HG03457 (cell line): ENCODE measurements at regions not wholly inside any gene's neighbourhood (a gene's known extent, or its start where the extent isn't known, plus 50 kb on each side); places are given as distances from the start of the nearest gene placed in this dataset.

Source experiments
- ATAC-seq: cut with Tn5 transposase; IDR thresholded peaks from one replicate; pipeline ENCODE4 v1.9.1; 2021; ENCODE audit warnings: moderate number of reproducible peaks; ENCODE audit not compliant: unreplicated experiment

GRCh38 chr18:67705748-67706147, 189.2 kb upstream of the DSEL start:
- no peak for ATAC-seq

GRCh38 chr18:67695684-67696083, 179.2 kb upstream of the DSEL start:
- no peak for ATAC-seq

- ATAC-seq, result no peak
These were observed 178.3 kb upstream of the DSEL start for GRCh38 chr18:67694787-67695186.

- no peak for ATAC-seq
These were observed 176.3 kb upstream of the DSEL start for GRCh38 chr18:67692811-67693210.

- ATAC-seq, result no peak
These were observed 166.0 kb upstream of the DSEL start for GRCh38 chr18:67682516-67682915.

GRCh38 chr18:67677489-67677888, 161.0 kb upstream of the DSEL start:
- no peak for ATAC-seq

- no peak for ATAC-seq
These were observed 156.2 kb upstream of the DSEL start for GRCh38 chr18:67672716-67673115.

- ATAC-seq, result no peak
These were observed 155.6 kb upstream of the DSEL start for GRCh38 chr18:67672155-67672554.

GRCh38 chr18:67670024-67670543, 153.6 kb upstream of the DSEL start:
- no peak for ATAC-seq

- ATAC-seq, result no peak
These were observed 148.7 kb upstream of the DSEL start for GRCh38 chr18:67665266-67665665.

GRCh38 chr18:67662996-67663395, 146.5 kb upstream of the DSEL start:
- no peak for ATAC-seq

GRCh38 chr18:67661555-67661954, 145.0 kb upstream of the DSEL start:
- ATAC-seq, result no peak

GRCh38 chr18:67654101-67654500, 137.6 kb upstream of the DSEL start:
- ATAC-seq, result no peak

GRCh38 chr18:67652288-67652687, 135.8 kb upstream of the DSEL start:
- ATAC-seq, result no peak

- no peak for ATAC-seq
These were observed 134.9 kb upstream of the DSEL start for GRCh38 chr18:67651438-67651837.

- no peak for ATAC-seq
These were observed 134.3 kb upstream of the DSEL start for GRCh38 chr18:67650686-67651385.

GRCh38 chr18:67646890-67647289, 130.4 kb upstream of the DSEL start:
- ATAC-seq, result no peak

- ATAC-seq, result no peak
These were observed 127.7 kb upstream of the DSEL start for GRCh38 chr18:67644226-67644625.

- no peak for ATAC-seq
These were observed 123.4 kb upstream of the DSEL start for GRCh38 chr18:67639872-67640271.

- ATAC-seq, result no peak
These were observed 120.3 kb upstream of the DSEL start for GRCh38 chr18:67636597-67637385.

- no peak for ATAC-seq
These were observed 118.3 kb upstream of the DSEL start for GRCh38 chr18:67634631-67635338.

- ATAC-seq, result no peak
These were observed 117.4 kb upstream of the DSEL start for GRCh38 chr18:67633939-67634338.
